Mucosa of descending colon (tissue), 3 donors: ENCODE measurements at regions not wholly inside any gene's neighbourhood (a gene's known extent, or its start where the extent isn't known, plus 50 kb on each side); places are given as distances from the start of the nearest gene placed in this dataset.

Experiments used
- ATAC-seq: fragments of 200-7000 bp; cut with Tn5 transposase; one replicate; pipeline ENCODE4 v1.9.1; 2020; ENCODE audit warnings: mild to moderate bottlenecking, moderate library complexity
- DNase-seq, 3 donors: peaks; one replicate each; pipeline ENCODE4 v3.0.0-alpha.2; 2020
- H3K36me3 ChIP-seq: fragments of 200-600 bp; one replicate; pipeline ENCODE4 v1.8.0; 2021; ENCODE audit warnings: low read depth, mild to moderate bottlenecking
- H3K4me1 ChIP-seq: fragments of 200-600 bp; one replicate; pipeline ENCODE4 v1.8.0; 2021; ENCODE audit warnings: low read depth, mild to moderate bottlenecking
- H3K4me3 ChIP-seq: fragments of 200-600 bp; one replicate; pipeline ENCODE4 v1.8.0; 2021; ENCODE audit warnings: mild to moderate bottlenecking
- H3K9me3 ChIP-seq: fragments of 200-600 bp; one replicate; pipeline ENCODE4 v1.8.0; 2021; ENCODE audit warnings: mild to moderate bottlenecking
- CTCF ChIP-seq: fragments of 200-600 bp; IDR thresholded peaks from one replicate; pipeline ENCODE4 v1.8.0; 2022; ENCODE audit warnings: antibody characterized with exemption, mild to moderate bottlenecking
- intact Hi-C, 2 donors: fragments of 100-400 bp; cut with DNase I in 1 of 2; cut with micrococcal nuclease in 1 of 2; formaldehyde crosslinking; loops; one replicate each; pipeline versions ENCODE4 v1.11.0 to v1.11.1; 2022; cut with DNase I, micrococcal nuclease
- donor health status: DM: no; HTN: no; CAD: no; lungs with moderate emphysema.
- donor health status: DM: no; HTN: no; CAD: no.
- donor health status: DM: no; HTN: yes; CAD: no.

GRCh38 chr3:127140501-127141460, 52.1 kb upstream of the PRR23E start:
- no peaks in the 10 kb centered on the region for H3K9me3 ChIP-seq
- H3K4me1 ChIP-seq: peaks cover 3% of the 10 kb centered on the region
- TF ChIP-seq CTCF: no peak
- ATAC-seq (no peak), DNase-seq (no peak)
- intact Hi-C loops: no loop called here
- H3K4me3 ChIP-seq: no peak overlapping the region
- no peaks in the 10 kb centered on the region for H3K36me3 ChIP-seq

DNA sequence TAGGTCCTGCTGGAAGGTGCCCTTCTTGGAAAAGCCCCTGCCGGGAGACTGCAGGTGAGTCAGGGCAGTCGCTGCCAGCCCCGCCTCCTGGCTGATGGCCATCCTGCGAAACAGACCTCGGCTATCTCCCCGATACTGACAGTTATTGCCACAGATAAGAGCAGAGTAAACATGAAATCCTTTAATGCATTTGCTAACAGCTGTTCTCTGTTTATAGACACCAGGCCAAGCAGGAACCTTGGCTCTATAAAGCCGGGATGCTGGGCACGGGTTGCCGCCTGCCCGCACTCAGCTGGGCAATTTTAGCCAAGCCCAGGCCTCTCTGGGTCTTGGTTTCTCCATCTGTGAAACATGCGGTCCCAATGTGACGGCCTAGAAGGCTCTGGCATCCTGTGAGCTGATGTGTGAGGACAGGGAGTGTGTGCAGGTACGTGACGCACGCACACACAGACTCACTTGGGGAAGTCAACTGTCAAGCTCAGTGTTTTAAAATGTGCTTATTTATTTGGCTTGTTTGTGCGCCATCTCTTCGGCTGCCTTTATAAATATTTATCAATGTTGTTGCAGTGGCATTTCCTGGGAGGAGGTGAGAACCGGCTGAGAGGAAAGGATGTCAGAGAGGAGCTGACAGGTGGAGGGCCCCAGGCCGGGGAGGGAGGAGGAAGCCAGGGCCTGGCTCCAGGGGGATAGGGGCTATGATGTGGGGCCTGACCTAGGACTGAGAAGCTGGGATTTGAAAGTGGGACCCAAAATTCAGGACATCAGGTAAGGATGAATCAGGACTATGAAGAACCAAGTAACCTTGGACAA, 50.8 kb upstream of the PRR23E start:
- Histone ChIP-seq H3K9me3 (no peaks in the 10 kb centered on the region), H3K36me3 (no peaks in the 10 kb centered on the region), H3K4me3 (no peak overlapping the region), H3K4me1 (peaks cover 3% of the 10 kb centered on the region)
- intact Hi-C loops: no loop called here
- peak; percentile 81 to 86 (median 84) for DNase-seq
- ATAC-seq: peak; percentile 83
- no peak for TF ChIP-seq CTCF
